ENCODE measurements at regions not wholly inside any gene's neighbourhood (a gene's known extent, or its start where the extent isn't known, plus 50 kb on each side); places are given as distances from the start of the nearest gene placed in this dataset.

DNA sequence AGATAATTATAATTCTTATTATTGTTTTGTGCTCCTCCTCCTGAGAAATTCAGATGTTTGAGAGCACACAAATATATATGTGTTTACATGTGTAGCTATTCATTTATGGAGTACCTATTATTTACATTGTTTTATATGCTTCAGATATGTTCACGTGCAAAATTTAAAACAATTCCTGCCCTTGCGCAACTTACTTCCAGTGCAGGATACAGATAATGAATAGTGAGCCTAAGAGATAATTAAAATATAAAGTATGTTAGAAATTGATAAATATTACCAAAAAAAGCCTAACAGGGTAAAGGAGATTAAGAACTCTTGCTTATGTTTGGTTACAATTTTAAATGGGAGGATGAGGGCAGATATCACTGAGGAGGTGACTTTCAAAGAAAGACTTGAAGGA, 81.7 kb upstream of the DPH6 start:
- TF ChIP-seq CTCF (IDR thresholded peaks at IDR 0.05) (no peak), POLR2AphosphoS5 (IDR thresholded peaks at IDR 0.05) (no peak)
